Fibroblast of the aortic adventitia (primary cell): ENCODE measurements at regions not wholly inside any gene's neighbourhood (a gene's known extent, or its start where the extent isn't known, plus 50 kb on each side); places are given as distances from the start of the nearest gene placed in this dataset.

ENCODE experiments used
- DNase-seq: peaks from one replicate; pipeline ENCODE4 v3.0.0-alpha.2; 2010; ENCODE audit warnings: low read depth
- H3K4me3 ChIP-seq: 2 replicates; pipeline ENCODE4 v1.5.1; 2011; ENCODE audit warnings: low read depth, mild to moderate bottlenecking, control low read depth, low read length, moderate library complexity
- TF ChIP-seq, protein P1 (sequence below): IDR thresholded peaks from 2 replicates; pipeline ENCODE4 v1.5.1; 2011; ENCODE audit warnings: mild to moderate bottlenecking, low read length, control low read depth, inconsistent platforms; ENCODE audit not compliant: insufficient read depth

DNA sequence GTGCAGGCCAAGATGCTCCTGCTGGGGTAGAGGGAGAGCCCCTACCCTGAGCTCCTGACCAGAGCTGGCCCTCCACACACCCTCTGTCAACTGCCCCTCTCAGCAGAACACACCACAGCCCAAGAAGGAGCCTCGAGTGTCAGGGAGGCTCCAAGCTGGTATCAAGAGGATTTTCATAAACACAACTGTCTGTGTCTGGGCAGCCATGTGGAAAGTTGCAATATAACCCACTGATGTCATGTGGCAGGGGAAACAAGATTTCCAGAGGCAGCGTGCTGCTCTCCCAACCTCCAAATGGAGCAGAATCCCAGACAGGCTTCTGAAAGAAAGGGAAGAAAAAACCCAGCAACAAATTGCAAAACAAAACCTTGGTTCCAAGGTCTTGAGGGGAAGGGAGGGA, 569.9 kb downstream of the BUD13 start:
- no peak for DNase-seq
- H3K4me3 ChIP-seq = no peak overlapping the region
- TF ChIP-seq, protein P1, sequence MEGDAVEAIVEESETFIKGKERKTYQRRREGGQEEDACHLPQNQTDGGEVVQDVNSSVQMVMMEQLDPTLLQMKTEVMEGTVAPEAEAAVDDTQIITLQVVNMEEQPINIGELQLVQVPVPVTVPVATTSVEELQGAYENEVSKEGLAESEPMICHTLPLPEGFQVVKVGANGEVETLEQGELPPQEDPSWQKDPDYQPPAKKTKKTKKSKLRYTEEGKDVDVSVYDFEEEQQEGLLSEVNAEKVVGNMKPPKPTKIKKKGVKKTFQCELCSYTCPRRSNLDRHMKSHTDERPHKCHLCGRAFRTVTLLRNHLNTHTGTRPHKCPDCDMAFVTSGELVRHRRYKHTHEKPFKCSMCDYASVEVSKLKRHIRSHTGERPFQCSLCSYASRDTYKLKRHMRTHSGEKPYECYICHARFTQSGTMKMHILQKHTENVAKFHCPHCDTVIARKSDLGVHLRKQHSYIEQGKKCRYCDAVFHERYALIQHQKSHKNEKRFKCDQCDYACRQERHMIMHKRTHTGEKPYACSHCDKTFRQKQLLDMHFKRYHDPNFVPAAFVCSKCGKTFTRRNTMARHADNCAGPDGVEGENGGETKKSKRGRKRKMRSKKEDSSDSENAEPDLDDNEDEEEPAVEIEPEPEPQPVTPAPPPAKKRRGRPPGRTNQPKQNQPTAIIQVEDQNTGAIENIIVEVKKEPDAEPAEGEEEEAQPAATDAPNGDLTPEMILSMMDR = no peak

- no peak overlapping the region for H3K4me3 ChIP-seq
- no peak for DNase-seq
- TF ChIP-seq, protein P1 = no peak
These were observed 572.2 kb downstream of the BUD13 start for GRCh38 chr11:116200564-116200963.

DNA sequence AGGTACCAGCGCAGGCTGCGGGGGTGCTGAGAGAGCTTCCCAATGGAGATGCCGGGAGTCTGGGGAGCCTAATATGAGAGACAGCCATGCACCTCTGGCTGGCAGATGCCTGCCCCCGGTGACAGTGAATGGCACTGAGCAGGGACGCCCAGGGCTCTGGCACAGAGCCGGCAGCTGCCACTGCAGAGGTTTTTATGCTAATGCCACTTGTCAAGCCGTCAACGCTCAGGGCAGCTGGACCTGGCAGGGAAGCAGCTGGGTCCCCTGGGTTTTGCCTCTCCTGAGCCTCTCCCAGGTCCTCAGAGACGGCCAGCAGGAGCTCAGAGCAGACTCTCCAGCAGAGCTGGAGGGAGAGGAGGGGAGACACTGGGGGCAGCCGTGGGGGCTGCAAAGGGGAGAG, 573.6 kb downstream of the BUD13 start:
- DNase-seq = no peak
- TF ChIP-seq, protein P1 = no peak

DNA sequence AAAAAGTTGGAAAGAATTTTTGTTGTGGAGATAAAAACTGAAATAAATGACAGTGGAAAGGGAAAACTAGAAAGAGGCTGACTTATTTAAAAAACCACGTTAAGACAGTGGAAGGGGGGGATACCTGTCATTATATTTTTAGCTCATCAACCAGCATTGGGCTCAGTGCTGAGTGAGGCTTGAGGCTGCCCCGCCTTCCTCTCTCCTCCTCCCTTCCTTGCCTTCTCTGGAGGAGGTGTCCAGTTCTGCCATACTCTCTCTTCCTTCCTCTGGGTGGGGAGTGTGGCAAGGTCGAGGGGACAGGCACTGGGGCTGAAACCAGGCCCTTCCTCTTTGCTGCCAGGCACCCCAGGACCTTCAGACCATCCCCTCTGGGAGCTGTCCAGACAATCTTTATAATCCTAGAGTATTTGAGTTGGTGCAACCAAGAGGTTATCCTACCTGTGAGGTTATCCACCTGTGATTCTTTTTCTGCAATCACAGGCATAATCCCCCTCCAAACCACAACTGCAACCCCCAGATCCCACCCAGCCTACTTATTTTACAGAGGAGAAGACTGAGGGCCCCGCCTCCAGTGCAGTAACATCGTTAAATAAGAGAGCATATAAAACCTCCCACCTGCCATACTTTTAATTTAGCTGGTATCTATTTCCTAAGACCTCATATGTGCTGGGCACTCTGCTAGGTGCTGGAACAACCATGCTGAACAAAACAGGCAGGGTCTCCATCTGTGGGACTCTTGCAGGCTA, 578.5 kb downstream of the BUD13 start:
- no peak overlapping the region for H3K4me3 ChIP-seq
- TF ChIP-seq, protein P1 = no peak
- DNase-seq = no peak

More for the DNA sequence above, 573.6 kb downstream of the BUD13 start:
- no peak overlapping the region for H3K4me3 ChIP-seq

- TF ChIP-seq, protein P1 = peak; percentile 13
- peak; percentile 18 for DNase-seq
- H3K4me3 ChIP-seq = peak overlapping the region; percentile 50
These were observed 579.3 kb downstream of the BUD13 start for GRCh38 chr11:116193321-116194131.

DNA sequence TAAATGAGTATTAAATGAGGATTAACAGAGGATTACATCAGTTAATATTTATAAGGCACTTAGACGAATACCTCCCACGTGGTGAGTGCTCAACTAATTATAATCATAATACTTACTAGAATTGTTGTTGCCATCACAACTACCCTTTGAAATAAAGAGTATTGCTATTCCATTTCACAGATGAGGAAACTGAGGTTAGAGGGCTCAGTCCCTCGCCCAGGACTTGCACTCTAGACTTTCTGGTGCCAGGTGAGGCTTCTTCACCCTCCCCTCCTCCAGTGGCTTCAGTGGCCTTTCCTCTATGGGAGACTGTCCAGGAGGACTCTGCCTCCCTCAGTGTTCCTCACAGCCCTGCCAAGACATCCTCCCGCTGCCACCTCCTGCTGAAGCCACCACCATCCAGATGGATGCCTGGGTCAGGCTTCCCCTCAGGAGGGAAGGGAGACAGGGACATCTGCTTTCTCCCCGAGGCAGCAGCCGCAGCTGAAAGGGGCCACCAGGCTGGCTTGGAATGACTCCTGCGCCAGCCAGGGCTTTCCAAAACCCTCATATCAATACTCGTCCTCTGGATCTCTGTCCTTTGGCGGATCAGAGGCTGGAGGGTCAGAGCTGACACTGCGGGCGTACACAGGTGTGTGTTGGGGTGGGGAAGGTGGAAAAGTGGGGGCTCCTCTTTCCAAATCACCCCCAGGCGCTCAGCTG, 580.1 kb downstream of the BUD13 start:
- DNase-seq = no peak
- H3K4me3 ChIP-seq = no peak overlapping the region
- TF ChIP-seq, protein P1 = no peak
